Nucleus accumbens (tissue), 56 donors: ENCODE measurements at regions not wholly inside any gene's neighbourhood (a gene's known extent, or its start where the extent isn't known, plus 50 kb on each side); places are given as distances from the start of the nearest gene placed in this dataset.
"Not testable (repeated sequence)": the region's sequence is repeated elsewhere in the genome, so short reads cannot be mapped to it uniquely, and the experiment has no call there.

Experiments
- DNase-seq, 56 donors: peaks; one replicate each; lab custom pipeline; 2025; lab: John Stamatoyannopoulos, UW

DNA sequence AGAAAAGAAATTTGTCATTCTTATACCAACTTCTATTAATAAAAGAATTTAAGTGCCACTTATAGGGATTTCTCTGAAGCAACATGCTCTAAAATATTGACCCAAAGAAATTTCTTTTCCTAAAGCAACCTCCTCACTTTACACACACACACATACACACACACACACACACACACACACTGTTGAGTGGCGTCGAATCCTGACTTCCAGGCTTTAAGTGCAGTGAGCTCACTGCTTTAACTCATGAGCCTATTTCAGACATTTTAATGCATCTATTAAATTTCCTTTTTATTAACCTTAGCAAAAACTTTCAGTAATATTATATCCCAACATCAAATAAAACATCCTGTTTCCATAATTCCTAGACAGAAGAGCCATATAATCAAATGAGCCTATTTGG lies 229.1 kb upstream of the ACVR2A start:
- DNase-seq: no peak

DNA sequence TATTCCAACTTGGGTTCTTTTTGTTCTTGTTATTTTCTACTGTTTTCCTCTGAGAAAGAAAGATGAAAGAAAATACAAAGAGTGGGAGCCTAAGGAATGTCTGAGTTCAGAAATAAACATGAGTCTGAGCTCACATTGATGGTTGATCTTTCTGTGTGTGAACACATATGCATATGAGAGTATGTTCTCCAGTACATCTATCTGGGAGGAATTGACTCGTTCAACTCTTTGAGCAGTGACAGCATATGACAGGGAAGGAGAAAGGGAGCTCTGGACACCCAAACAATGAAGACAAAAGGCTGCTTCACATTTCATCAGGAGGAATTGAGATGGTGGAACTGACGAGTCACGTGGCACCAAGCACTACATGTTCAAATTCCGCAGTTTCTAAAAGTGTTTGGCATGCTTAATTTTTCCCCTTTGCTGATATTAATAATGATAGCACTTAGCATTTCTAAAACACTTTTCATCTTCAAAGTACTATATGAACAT lies 229.8 kb upstream of the ACVR2A start:
- DNase-seq: no peak

DNA sequence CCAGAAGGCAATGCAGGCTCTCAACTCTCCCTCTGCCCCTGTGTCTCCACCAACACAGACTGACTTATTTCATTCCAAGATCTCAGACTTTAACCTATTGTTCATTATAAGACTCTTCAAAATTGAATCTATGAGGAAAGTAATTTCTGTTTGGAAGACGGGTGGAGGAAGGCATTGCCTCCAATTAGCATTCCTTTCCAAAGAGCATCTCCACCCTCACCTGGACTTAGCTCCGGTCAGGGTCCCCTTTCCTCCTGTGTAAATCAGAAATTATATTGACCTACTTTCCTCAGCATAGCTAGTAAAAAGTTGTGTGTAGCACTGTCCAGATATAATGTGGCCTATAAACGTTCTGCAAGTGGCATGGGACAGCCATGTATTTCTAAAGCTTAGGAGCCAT lies 230.4 kb upstream of the ACVR2A start:
- no peak for DNase-seq

DNA sequence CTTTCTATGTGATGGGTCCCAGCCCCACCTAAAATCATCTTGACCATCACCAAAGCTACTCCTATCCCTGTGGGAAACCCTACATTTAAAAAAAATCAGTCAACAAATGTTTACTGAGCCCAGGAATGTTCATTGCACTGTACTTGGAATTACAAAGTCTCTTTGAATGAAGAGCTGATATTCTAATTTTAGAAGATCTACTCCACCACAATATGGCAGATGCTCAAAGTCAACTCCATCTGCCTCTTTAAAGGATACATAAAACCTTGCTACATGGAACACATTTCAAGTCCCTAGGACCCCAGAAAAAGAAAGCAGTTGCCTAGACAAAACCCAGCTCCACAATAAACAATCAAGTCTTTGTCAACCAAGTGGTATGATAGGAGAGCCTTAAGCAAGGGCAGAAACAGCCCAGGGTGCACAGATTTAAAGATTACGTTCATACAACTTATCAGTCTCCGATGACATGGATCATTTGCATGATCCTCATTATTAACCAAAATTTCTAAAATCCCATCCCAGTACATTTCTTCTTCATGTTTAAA lies 234.3 kb upstream of the ACVR2A start:
- DNase-seq: no peak

DNA sequence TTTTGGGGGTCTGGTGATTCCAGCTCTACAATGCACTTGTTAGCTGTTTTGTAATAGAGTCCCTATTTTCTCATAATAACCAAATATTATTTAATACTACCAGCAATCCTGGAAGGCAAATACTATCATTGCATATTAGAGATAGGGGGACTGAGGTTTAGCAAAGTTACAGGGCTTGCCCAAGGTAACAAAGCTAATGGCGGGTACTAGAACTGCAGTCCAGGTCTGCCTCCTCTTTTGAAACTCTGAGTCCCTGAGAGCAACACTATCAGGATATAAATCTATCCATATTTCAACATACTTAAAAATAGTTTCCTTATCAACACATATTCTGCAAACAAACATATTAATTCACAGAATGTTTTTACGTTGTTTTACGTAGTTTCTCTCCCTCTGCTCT lies 235.5 kb upstream of the ACVR2A start:
- DNase-seq: no peak

DNA sequence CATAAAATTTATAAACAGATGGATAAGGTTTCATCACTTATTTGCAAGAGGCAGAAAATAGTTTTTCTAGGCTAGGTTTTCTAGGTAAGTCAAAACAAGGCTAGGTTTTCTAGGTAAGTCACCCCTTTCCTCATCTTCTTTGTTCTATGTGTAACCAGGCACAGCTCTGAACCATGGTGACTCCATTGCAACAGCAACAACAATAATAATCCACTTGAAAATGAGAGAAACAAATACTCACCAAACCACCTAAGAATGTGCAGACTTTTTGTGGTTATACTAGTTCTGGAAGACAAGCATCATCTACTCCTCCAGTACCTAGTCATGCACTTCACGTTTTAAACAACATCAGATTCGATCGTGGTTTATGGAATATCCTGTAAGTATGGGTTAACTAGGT lies 237.4 kb upstream of the ACVR2A start:
- DNase-seq: no peak

DNA sequence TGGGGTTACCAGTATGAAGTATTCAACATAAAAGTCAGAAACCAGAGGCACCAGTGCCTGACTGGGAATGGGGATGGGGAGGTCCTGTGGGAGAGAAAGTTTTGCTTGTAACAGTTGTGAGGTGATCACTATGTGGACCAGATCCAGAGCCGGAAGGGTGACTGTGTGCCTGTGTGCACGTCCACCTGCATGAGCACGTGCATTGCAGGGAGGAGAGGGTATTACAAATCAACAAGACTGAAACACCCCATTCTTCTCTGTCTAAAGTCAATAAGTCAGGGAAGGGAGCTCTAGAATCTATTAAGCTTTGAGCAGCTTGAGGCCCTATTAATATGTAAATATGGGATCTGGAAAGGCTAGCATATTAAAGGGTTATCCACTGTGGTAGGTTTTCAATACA lies 241.0 kb upstream of the ACVR2A start:
- DNase-seq: no peak

DNA sequence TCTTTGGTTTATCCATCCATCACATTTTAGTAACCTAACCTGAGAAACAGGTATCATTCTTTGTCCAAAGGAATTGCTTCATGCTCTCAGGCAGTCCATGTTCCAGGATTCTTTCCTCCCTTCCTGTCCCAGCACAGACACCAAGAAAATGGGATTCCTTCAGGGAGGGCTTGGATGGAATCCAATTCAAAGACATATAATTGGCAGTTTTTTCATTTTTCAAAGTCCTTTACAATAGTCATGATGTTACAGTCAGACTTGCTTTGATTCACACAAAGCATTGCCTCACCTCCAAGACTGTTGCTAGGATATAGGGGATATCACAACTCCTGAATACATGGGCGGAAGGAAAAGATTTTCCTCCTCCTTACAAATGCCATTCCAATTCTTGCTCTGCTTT lies 241.4 kb upstream of the ACVR2A start:
- DNase-seq: no peak

DNA sequence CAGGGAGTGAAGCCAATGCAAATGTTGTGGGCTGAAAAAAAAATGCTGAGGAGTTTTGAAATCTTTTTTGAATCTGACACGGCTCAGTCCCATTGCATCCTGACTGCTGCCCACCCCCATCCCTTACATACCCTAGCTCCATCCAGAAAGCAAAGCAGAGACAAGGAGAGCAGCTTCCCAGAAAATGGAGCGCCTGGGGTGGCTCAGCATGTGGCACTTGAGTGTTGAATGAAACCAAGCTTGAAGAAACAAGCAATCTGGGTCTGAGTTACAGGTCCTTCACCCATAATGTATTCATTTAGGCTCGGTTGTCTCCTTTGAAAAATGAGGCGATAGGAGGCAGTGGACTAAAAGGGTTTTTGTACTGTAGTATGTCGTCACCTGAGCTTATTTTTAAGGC lies 244.2 kb upstream of the ACVR2A start:
- no peak for DNase-seq

DNA sequence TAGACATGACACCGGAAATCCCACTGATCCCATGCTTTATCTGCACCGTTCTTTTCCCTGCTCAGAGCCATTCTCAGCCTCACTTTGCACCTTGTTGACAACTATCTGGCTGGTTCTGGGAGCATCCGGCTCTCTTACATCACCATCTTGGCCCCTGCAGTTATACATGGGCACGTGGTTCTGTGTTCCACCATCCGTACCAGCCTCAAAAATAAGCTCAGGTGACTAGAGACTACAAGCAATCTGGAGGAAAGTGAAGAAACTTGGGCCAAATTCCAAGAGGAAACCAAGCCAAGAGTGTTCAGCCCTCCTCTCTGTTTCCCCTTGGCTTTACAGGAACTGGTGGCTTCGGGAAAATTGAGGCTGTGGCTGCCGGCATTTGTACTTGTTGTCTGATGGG lies 244.6 kb upstream of the ACVR2A start:
- DNase-seq: no peak

DNA sequence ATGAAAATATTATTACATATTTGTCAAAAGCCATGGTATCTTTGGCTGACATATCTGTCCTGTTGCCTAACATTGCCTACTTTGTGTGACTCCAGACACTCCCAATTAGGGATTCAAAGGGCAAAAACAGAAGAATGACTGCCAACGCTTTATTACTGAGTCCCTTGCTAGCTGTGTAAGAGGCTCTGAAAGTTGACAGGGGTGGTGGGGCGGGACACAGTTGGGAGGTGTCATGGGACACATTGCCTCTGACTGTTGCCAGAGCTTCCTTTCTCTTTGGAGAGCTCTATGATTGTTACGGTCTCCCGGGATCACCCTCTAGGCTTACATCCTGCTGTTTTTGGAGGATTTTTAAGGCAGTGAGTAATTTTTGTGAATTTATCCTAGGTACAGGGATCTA lies 249.6 kb upstream of the ACVR2A start:
- no peak for DNase-seq

DNA sequence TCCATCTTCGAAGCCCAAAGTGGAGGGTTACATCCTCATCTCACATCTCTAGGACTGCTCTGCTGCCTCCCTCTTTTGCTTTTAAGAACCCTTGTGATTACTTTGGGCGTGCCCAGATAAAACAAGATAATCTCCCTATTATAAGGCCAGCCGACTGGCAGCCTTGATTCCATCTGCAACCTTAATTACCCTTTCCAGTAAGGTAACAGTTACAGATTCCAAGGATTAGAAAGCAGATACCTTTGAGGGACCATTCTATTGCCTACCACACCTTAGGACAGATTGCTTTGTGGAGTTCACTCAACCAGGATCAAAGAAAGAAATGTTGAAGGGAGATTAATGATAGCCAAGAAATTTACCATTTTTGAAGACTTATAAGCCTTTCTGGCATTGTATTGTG lies 250.8 kb upstream of the ACVR2A start:
- no peak for DNase-seq

DNA sequence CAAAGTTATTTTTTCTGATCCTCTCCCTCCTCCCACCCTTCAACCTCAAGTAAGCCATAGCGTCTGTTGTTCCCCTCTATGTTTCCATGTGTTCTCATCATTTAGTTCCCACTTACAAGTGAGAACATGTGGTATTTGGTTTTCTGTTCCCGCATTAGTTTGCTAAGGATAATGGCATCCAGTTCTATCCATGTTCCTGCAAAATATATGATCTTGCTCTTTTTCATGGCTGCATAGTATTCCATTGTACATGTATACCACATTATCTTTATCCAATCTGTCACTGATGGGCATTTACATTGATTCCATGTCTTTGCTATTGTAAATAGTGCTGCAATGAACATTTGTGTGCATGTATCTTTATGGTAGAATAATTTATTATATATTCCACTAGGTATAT lies 252.0 kb upstream of the ACVR2A start:
- DNase-seq: not testable (repeated sequence)

DNA sequence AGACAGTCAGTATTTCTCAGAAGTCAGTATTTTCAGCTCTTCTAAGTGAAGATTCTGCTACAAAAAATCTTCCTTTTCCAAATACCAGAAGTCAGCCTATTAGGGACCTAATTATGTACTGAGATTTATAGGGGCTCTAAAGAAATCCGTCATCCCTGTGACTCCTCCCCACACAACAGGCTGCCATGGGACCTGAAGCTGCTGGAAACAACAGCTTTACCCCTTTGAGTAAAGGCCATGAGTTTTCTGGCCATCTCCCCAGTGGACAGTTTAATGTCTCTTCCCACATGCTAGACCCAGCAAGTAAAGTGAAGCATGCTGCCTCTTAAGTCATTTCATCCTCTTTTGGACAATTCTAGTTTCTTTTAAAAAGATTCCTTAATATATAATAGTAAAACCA lies 255.7 kb upstream of the ACVR2A start:
- DNase-seq: no peak

DNA sequence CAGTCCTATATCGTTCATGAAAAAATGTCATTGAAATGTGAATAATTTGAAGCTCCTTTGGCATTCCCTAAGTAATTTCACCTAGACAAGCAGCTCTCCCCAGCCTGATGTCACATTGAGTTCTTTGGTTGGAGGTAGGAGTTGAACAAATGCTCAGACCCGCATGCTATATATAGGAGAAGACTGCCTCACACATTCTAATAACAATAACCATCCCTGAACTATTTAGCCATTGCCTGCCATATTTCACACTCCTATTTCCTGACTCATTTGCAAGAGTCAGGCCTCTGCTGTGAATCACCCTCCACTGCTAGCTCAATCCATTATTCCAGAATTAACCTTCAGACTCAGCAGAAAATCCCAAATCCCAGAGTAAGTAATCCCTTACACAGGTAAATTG lies 256.6 kb upstream of the ACVR2A start:
- no peak for DNase-seq

DNA sequence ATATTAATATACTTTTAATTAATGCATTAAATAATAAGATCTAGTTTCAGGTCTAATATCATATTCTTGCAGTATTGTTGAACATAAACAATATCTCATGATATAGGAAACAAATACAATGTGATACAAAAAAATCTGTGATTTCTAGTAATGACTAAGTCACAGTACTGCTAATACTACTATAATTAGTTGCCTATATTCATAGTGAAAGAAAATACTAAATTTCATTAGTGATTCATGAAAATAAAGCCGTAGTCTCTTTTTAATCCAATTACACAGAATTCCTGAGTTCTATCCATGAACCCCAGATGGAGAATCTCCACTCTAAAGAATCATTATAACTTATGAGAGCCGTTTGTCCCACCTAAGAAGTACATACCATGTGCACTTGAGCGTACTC lies 266.3 kb upstream of the ACVR2A start:
- DNase-seq: no peak

DNA sequence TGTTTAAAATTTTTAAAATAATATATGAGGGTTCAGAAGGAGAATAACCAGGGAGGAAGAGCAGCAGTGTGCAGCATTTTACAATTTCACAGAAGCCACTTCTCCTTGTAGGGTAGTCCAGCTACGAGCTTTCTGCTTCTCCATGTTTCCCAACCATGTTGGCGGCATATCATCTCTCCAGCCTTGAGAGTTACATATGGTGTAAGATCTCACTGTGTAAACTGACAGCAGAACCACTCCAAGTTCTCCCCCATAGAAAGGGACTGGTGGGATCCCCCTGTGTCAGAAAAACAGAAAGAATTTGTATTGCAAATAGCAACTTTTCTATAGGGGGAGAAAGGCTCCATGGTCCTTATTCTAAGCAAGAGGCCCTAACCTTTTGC lies 266.8 kb upstream of the ACVR2A start:
- DNase-seq: no peak

DNA sequence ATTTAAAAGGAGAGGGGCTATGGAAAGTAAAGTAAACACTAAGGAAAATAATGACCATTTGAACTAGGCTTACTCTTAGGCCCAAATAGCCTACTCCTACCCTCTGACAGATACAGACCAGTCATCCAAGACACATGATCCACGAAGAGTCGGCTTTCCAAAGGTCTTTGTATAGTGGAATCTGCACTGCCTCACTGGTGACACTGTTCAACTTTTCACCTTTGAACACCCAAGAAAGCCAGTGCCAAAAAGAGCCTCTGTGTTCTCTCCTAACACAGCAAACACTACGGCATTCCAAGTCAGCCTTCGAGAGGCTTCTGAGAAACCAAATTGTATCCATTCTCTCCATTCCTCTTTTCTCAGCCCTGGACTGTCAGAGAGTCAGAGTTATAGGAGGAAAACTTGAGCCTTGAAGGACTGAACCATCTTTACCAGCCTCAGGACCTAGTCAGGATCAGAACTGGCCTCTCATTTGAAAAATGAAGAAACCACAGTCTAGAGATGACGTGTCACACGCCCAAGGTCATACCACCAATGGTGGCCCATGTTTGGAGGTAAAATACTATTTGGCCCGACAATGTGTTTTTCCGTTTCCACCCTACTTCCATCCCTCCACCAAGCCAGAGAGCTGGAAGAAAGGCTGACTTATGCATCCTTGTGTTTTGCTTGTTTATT lies 267.4 kb upstream of the ACVR2A start:
- no peak for DNase-seq

DNA sequence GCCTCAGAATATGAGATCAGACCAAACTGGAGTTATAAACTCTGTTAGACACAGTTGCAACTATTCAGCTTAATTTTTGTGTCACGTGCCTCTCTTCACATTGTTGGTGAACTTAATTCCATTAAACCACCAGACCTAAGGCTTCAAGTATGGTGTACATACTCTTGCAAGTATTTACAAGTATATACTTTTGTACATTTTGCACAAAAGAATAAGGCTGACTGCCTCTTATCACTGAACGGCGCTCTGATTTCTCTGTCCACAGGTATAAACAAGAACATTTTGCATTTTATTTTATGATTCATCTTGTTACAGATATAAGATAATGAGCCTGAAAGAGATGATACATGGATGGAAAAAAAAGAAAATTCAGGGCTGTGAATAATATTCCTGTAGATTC lies 269.7 kb upstream of the ACVR2A start:
- DNase-seq: no peak

DNA sequence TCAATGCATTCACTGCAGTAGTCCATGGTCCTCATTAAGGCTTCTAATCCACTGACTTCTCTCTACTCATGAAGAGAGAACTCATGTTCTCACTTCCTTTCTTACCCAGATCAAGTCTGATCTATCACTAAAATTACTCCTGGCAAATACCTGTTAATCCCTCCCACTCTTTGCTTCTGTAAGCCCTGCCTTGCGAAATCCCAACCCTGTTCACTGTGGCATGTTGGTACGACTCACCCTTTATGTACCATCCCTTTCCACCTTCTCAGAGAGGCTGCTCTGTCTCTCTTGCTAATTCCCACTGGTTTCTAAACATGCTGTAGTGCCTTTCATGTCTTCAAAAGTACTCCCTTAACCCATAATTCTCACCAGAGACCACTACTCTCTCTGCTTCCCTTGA lies 272.2 kb upstream of the ACVR2A start:
- no peak for DNase-seq

DNA sequence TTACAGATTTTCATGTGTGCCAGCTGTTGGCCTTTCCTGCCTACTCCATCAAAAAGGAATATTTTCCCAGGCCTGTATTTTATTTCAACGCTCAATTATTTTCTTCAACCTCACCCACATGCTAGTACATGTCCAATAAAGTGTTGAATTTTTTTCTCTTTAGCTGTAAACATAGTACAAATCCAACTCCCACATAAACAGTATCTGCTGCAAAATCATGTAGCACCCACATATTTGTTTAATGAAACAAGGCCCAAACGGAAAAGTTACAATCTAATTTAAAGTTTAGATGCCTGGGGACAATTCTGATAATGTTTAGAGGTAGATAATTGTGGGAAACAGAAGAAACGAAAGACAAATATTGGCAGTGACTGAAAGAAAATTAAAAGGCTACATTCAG lies 275.4 kb upstream of the ACVR2A start:
- no peak for DNase-seq

DNA sequence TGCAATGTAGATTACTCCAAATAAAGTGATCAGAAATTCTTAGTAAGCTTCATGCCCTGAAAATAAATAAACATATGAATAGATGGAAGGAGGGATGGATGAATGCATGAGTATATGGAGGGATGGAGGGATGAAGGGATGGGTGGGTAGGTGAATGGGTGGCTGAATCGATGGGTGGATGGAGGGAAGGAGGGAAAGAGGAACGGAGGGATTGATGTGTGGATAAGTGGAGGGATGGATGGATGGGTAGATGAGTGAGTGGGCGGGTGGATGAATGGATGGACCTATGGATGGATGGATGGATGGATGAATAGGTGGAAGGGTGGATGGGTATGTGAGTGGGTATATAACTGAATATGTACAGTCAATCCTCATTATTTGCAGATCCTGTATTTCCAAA lies 276.7 kb upstream of the ACVR2A start:
- no peak for DNase-seq

DNA sequence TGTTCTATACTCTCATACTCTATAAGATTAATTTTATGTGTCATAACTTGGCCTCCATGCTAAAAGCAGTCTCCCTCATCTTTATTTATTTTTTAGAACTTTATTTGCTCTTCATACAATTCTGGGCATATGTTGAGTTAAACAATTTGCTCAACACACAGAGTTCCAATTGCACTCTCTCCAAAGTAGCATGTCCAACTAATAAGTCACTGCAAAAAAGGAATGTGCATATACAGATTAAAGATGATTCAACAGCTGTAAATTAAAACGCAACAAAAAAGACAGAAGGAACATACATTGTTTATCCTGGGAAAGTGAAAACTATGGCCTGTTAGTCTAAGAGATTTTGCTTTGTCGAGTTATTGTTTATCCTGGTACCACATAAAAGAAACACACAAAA lies 277.7 kb upstream of the ACVR2A start:
- DNase-seq: no peak
